Ovary (tissue), 7 donors: ENCODE measurements at regions not wholly inside any gene's neighbourhood (a gene's known extent, or its start where the extent isn't known, plus 50 kb on each side); places are given as distances from the start of the nearest gene placed in this dataset.

Source experiments
- DNase-seq, 5 donors: peaks; one replicate each; pipeline ENCODE4 v3.0.0-alpha.2; 2019 to 2020
- H3K27ac ChIP-seq, 2 donors: fragments of 200-600 bp; one replicate each; pipeline versions ENCODE4 v1.5.1 to v1.8.0; 2019 to 2022
- H3K27me3 ChIP-seq: fragments of 200-600 bp; one replicate; pipeline ENCODE4 v1.8.0; 2022
- H3K36me3 ChIP-seq: fragments of 200-600 bp; sonication (generic); one replicate; pipeline ENCODE4 v1.5.1; 2019
- H3K4me1 ChIP-seq: one replicate; pipeline ENCODE4 v1.8.1; 2013; ENCODE audit warnings: mild to moderate bottlenecking, moderate library complexity; ENCODE audit not compliant: insufficient read depth
- H3K4me3 ChIP-seq: fragments of 200-600 bp; sonication (generic); one replicate; pipeline ENCODE4 v1.5.1; 2017
- H3K9me3 ChIP-seq, 2 donors: fragments of 200-600 bp in 1 of 2; sonication (generic) in 1 of 2; one replicate each; pipeline versions ENCODE4 v1.5.1 to v1.8.1; 2013 to 2019; ENCODE audit warnings: mild to moderate bottlenecking in 1 of 2, moderate library complexity in 1 of 2
- CTCF ChIP-seq, 3 donors: fragments of 450-650 bp in 2 of 3; fragments of 200-600 bp in 1 of 3; IDR thresholded peaks; one replicate each; pipeline versions ENCODE4 v1.5.1 to v1.8.0; 2016 to 2022; ENCODE audit warnings: antibody characterized with exemption in 3 of 3, mild to moderate bottlenecking in 1 of 3
- EP300 ChIP-seq: sonication (generic); formaldehyde crosslinking; IDR thresholded peaks from one replicate; pipeline ENCODE4 v1.6.1; 2017; ENCODE audit warnings: antibody characterized with exemption
- POLR2A ChIP-seq: fragments of 450-650 bp; IDR thresholded peaks from one replicate; pipeline ENCODE4 v1.6.1; 2017; ENCODE audit warnings: antibody characterized with exemption, mild to moderate bottlenecking, moderate library complexity
- WGBS, 3 donors: extraction: QIAGEN DNeasy Blood & Tissue Kit in 1 of 3; methylation state at CpG; one replicate each; pipeline versions ENCODE4 v1.1.5 to v1.1.7; 2013 to 2017; 5-methylcytosine and 5-hydroxymethylcytosine counted together
- intact Hi-C, 4 donors: fragments of 100-400 bp; cut with DNase I; formaldehyde crosslinking; loops; one replicate each; pipeline versions ENCODE4 v1.11.0 to v1.15.1; 2022 to 2023
- donor health status: DM: no; HTN: no; CAD: no; lungs with moderate emphysema.
- donor health status: DM: no; HTN: no; CAD: no.
- donor health status: Bipolar disorder and iron deficiency.
- donor health status: DM: no; HTN: no; CAD: no.
- donor health status: DM: yes; HTN: yes; CAD: no.

- intact Hi-C loops: loop anchor here in 1 of 4 donors (10.0 kb wide), 1 partner anchor 60 kb away; no protein-coding TSS in a partner anchor
- no peaks in the 10 kb centered on the region for H3K9me3 ChIP-seq
- TF ChIP-seq EP300 (no peak), CTCF (IDR thresholded peaks at IDR 0.05) (no peak), POLR2A (no peak)
- H3K27ac ChIP-seq: no peak overlapping the region
- no peaks in the 10 kb centered on the region for H3K27me3 ChIP-seq
- no peaks in the 10 kb centered on the region for H3K36me3 ChIP-seq
- peaks cover 18% of the 10 kb centered on the region for H3K4me1 ChIP-seq
- H3K4me3 ChIP-seq: no peak overlapping the region
- DNase-seq: no peak
- WGBS, 3 donors: 14 to 20% (median 15%) methylated on average over 2 of the region's 2 CpGs
These were observed 82.4 kb downstream of the ARF6 start for GRCh38 chr14:49975276-49975675.

GRCh38 chr14:49975799-49976198, 82.9 kb downstream of the ARF6 start:
- no peak for TF ChIP-seq POLR2A
- TF ChIP-seq EP300: no peak
- no peak for TF ChIP-seq CTCF (IDR thresholded peaks at IDR 0.05)
- Histone ChIP-seq H3K4me1 (peaks cover 17% of the 10 kb centered on the region), H3K36me3 (no peaks in the 10 kb centered on the region), H3K27me3 (no peaks in the 10 kb centered on the region), H3K9me3 (no peaks in the 10 kb centered on the region), H3K4me3 (no peak overlapping the region), H3K27ac (no peak overlapping the region)
- DNase-seq: no peak
- intact Hi-C loops: loop anchor here in 1 of 4 donors (10.0 kb wide), 1 partner anchor 61 kb away; no protein-coding TSS in a partner anchor
- WGBS, 3 donors: 89 to 92% (median 91%) methylated on average over 3 of the region's 3 CpGs

- DNase-seq: no peak
- Histone ChIP-seq H3K27me3 (no peaks in the 10 kb centered on the region), H3K9me3 (no peaks in the 10 kb centered on the region), H3K36me3 (no peaks in the 10 kb centered on the region), H3K27ac (no peak overlapping the region), H3K4me3 (no peak overlapping the region), H3K4me1 (peaks cover 8% of the 10 kb centered on the region)
- intact Hi-C loops: loop anchor here in 1 of 4 donors (10.0 kb wide), 1 partner anchor 62 kb away; no protein-coding TSS in a partner anchor
- WGBS, 3 donors: 92 to 98% (median 97%) methylated on average over 5 of the region's 5 CpGs
- TF ChIP-seq POLR2A (no peak), CTCF (IDR thresholded peaks at IDR 0.05) (no peak), EP300 (no peak)
These were observed 84.4 kb downstream of the ARF6 start for GRCh38 chr14:49977126-49977841.

GRCh38 chr14:49980027-49980426, 87.1 kb downstream of the ARF6 start:
- DNase-seq: no peak
- Histone ChIP-seq H3K27ac (no peak overlapping the region), H3K27me3 (no peaks in the 10 kb centered on the region)

More at GRCh38 chr14:49980027-49980426, 87.1 kb downstream of the ARF6 start:
- TF ChIP-seq EP300 (no peak), POLR2A (no peak), CTCF (IDR thresholded peaks at IDR 0.05) (no peak)
- H3K9me3 ChIP-seq: no peaks in the 10 kb centered on the region
- no peak overlapping the region for H3K4me3 ChIP-seq
- H3K36me3 ChIP-seq: no peaks in the 10 kb centered on the region
- peaks cover 3% of the 10 kb centered on the region for H3K4me1 ChIP-seq
- intact Hi-C loops: no loop called here
